ENCODE measurements at regions not wholly inside any gene's neighbourhood (a gene's known extent, or its start where the extent isn't known, plus 50 kb on each side); places are given as distances from the start of the nearest gene placed in this dataset.

- H3K4me3 ChIP-seq (ENCODE audit: low read length) = no peak overlapping the region
- no peak for TF ChIP-seq ZNF274 (IDR thresholded peaks at IDR 0.05; ENCODE audit: low read depth, low read length)
Observed at GRCh38 chr10:91167406-91167805, 53.1 kb upstream of the PCGF5 start.

GRCh38 chr10:91170418-91170817 is 50.0 kb upstream of the PCGF5 start:
- no peak for TF ChIP-seq ZNF274 (IDR thresholded peaks at IDR 0.05; ENCODE audit: low read depth, low read length)
- H3K4me3 ChIP-seq (ENCODE audit: low read length) = no peak overlapping the region
